ENCODE measurements at regions not wholly inside any gene's neighbourhood (a gene's known extent, or its start where the extent isn't known, plus 50 kb on each side); places are given as distances from the start of the nearest gene placed in this dataset.

- Histone ChIP-seq H3K27me3 (no peaks in the 10 kb centered on the region), H3K9me3 (ENCODE audit: low read depth) (no peaks in the 10 kb centered on the region), H3F3A (ENCODE audit: low read depth) (no peaks in the 10 kb centered on the region), H3K79me2 (ENCODE audit: low read depth) (no peaks in the 10 kb centered on the region), H3K9ac (no peak overlapping the region), H3K27ac (no peak overlapping the region), H3K4me2 (no peak overlapping the region), H4K20me1 (ENCODE audit: low read depth) (no peaks in the 10 kb centered on the region), H2AFZ (replicated peaks) (no peak overlapping the region), H3K36me3 (no peaks in the 10 kb centered on the region), H3K4me1 (no peaks in the 10 kb centered on the region), H3K4me3 (no peak overlapping the region)
- H3K9me3 Mint-ChIP-seq: peaks cover 15% of the 10 kb centered on the region
- DNase-seq (ENCODE audit: low spot score): no peak
- H3K27me3 Mint-ChIP-seq (ENCODE audit: insufficient read depth, low read depth): peaks cover 10% of the 10 kb centered on the region
- no peaks in the 10 kb centered on the region for H3K36me3 Mint-ChIP-seq
- no peak overlapping the region for H3K4me3 Mint-ChIP-seq
- TF ChIP-seq EZH2phosphoT487 (IDR thresholded peaks at IDR 0.05): no peak
- TF ChIP-seq EZH2 (IDR thresholded peaks at IDR 0.05): no peak
- no peak for TF ChIP-seq CTCF (IDR thresholded peaks at IDR 0.05)
- peak overlapping the region; percentile 65 for H3K27ac Mint-ChIP-seq
- peaks cover 12% of the 10 kb centered on the region for H3K4me1 Mint-ChIP-seq
Observed at GRCh38 chr1:29845910-29846309, 609.6 kb downstream of the PTPRU start.

- Mint-ChIP-seq H3K36me3 (no peaks in the 10 kb centered on the region), H3K4me3 (no peak overlapping the region), H3K4me1 (peaks cover 9% of the 10 kb centered on the region), H3K9me3 (peaks cover 15% of the 10 kb centered on the region), H3K27me3 (ENCODE audit: insufficient read depth, low read depth) (no peaks in the 10 kb centered on the region), H3K27ac (no peak overlapping the region)
- Histone ChIP-seq H3K9ac (no peak overlapping the region), H3K4me1 (no peaks in the 10 kb centered on the region), H3K9me3 (ENCODE audit: low read depth) (no peaks in the 10 kb centered on the region), H3K79me2 (ENCODE audit: low read depth) (no peaks in the 10 kb centered on the region), H3K27me3 (no peaks in the 10 kb centered on the region), H3K27ac (no peak overlapping the region), H2AFZ (replicated peaks) (no peak overlapping the region), H3K4me2 (no peak overlapping the region), H3K36me3 (no peaks in the 10 kb centered on the region), H3K4me3 (no peak overlapping the region), H4K20me1 (ENCODE audit: low read depth) (no peaks in the 10 kb centered on the region), H3F3A (ENCODE audit: low read depth) (no peaks in the 10 kb centered on the region)
- DNase-seq (ENCODE audit: low spot score): no peak
- no peak for TF ChIP-seq EZH2phosphoT487 (IDR thresholded peaks at IDR 0.05)
- no peak for TF ChIP-seq CTCF (IDR thresholded peaks at IDR 0.05)
- TF ChIP-seq EZH2 (IDR thresholded peaks at IDR 0.05): no peak
Observed at GRCh38 chr1:29842130-29842529, 605.8 kb downstream of the PTPRU start.

- Histone ChIP-seq H3K36me3 (no peaks in the 10 kb centered on the region), H4K20me1 (ENCODE audit: low read depth) (no peaks in the 10 kb centered on the region), H2AFZ (replicated peaks) (no peak overlapping the region), H3K79me2 (ENCODE audit: low read depth) (no peaks in the 10 kb centered on the region), H3K27ac (no peak overlapping the region), H3K9ac (no peak overlapping the region), H3K4me3 (no peak overlapping the region), H3K9me3 (ENCODE audit: low read depth) (no peaks in the 10 kb centered on the region), H3F3A (ENCODE audit: low read depth) (no peaks in the 10 kb centered on the region), H3K27me3 (no peaks in the 10 kb centered on the region), H3K4me2 (no peak overlapping the region), H3K4me1 (no peaks in the 10 kb centered on the region)
- TF ChIP-seq EZH2 (IDR thresholded peaks at IDR 0.05) (no peak), CTCF (IDR thresholded peaks at IDR 0.05) (no peak), EZH2phosphoT487 (IDR thresholded peaks at IDR 0.05) (no peak)
- H3K27ac Mint-ChIP-seq: no peak overlapping the region
- H3K27me3 Mint-ChIP-seq (ENCODE audit: insufficient read depth, low read depth): peaks cover 5% of the 10 kb centered on the region
- no peaks in the 10 kb centered on the region for H3K36me3 Mint-ChIP-seq
- peaks cover 15% of the 10 kb centered on the region for H3K9me3 Mint-ChIP-seq
- no peak for DNase-seq (ENCODE audit: low spot score)
- H3K4me3 Mint-ChIP-seq: no peak overlapping the region
- peaks cover 6% of the 10 kb centered on the region for H3K4me1 Mint-ChIP-seq
Observed at GRCh38 chr1:29839726-29840125, 603.4 kb downstream of the PTPRU start.

All from neural progenitor cell (in vitro differentiated cells).